ENCODE measurements at regions not wholly inside any gene's neighbourhood (a gene's known extent, or its start where the extent isn't known, plus 50 kb on each side); places are given as distances from the start of the nearest gene placed in this dataset.

GRCh38 chr16:59880611-59881010, 1146.5 kb upstream of the GOT2 start:
- no peaks in the 10 kb centered on the region for H3K4me1 ChIP-seq (ENCODE audit: control insufficient read depth in 3 of 3, insufficient read depth in 2 of 3, low read depth in 1 of 3, low read length in 2 of 3)
- FAIRE-seq = no peak
- H3K4me3 ChIP-seq (ENCODE audit: low read depth in 1 of 3, low read length in 3 of 3) = no peak overlapping the region
- WGBS, 3 donors = 26 to 58% (median 33%) methylated on average over 1 of the region's 1 CpG
- H3K36me3 ChIP-seq (ENCODE audit: control insufficient read depth in 3 of 3, insufficient read depth in 2 of 3, low read depth in 1 of 3, low read length in 3 of 3) = no peaks in the 10 kb centered on the region
- no peaks in the 10 kb centered on the region for H3K9me3 ChIP-seq (ENCODE audit: control insufficient read depth in 2 of 2, insufficient read depth in 1 of 2, low read depth in 1 of 2, low read length in 1 of 2)
- no peak for DNase-seq
- H3K27ac ChIP-seq (ENCODE audit: low read depth in 1 of 3, low read length in 2 of 3) = no peak overlapping the region
- no peaks in the 10 kb centered on the region for H3K27me3 ChIP-seq (ENCODE audit: control insufficient read depth in 3 of 3, insufficient read depth in 3 of 3, low read length in 3 of 3)

- Histone ChIP-seq H3K27me3 (ENCODE audit: control insufficient read depth in 3 of 3, insufficient read depth in 3 of 3, low read length in 3 of 3) (no peaks in the 10 kb centered on the region), H3K4me3 (ENCODE audit: low read depth in 1 of 3, low read length in 3 of 3) (no peak overlapping the region), H3K4me1 (ENCODE audit: control insufficient read depth in 3 of 3, insufficient read depth in 2 of 3, low read depth in 1 of 3, low read length in 2 of 3) (no peaks in the 10 kb centered on the region), H3K9me3 (ENCODE audit: control insufficient read depth in 2 of 2, insufficient read depth in 1 of 2, low read depth in 1 of 2, low read length in 1 of 2) (no peaks in the 10 kb centered on the region), H3K36me3 (ENCODE audit: control insufficient read depth in 3 of 3, insufficient read depth in 2 of 3, low read depth in 1 of 3, low read length in 3 of 3) (no peaks in the 10 kb centered on the region), H3K27ac (ENCODE audit: low read depth in 1 of 3, low read length in 2 of 3) (no peak overlapping the region)
- no peak for DNase-seq
- FAIRE-seq = no peak
- 84 to 92% (median 86%) methylated on average over 7 of the region's 7 CpGs for WGBS, 3 donors
Observed at GRCh38 chr16:59878999-59879398, 1144.9 kb upstream of the GOT2 start.

GRCh38 chr16:59878479-59878878, 1144.4 kb upstream of the GOT2 start:
- DNase-seq (no peak), FAIRE-seq (no peak)
- H3K4me1 ChIP-seq (ENCODE audit: control insufficient read depth in 3 of 3, insufficient read depth in 2 of 3, low read depth in 1 of 3, low read length in 2 of 3) = no peaks in the 10 kb centered on the region
- H3K4me3 ChIP-seq (ENCODE audit: low read depth in 1 of 3, low read length in 3 of 3) = no peak overlapping the region
- no peaks in the 10 kb centered on the region for H3K36me3 ChIP-seq (ENCODE audit: control insufficient read depth in 3 of 3, insufficient read depth in 2 of 3, low read depth in 1 of 3, low read length in 3 of 3)
- H3K27ac ChIP-seq (ENCODE audit: low read depth in 1 of 3, low read length in 2 of 3) = no peak overlapping the region
- no peaks in the 10 kb centered on the region for H3K9me3 ChIP-seq (ENCODE audit: control insufficient read depth in 2 of 2, insufficient read depth in 1 of 2, low read depth in 1 of 2, low read length in 1 of 2)
- H3K27me3 ChIP-seq (ENCODE audit: control insufficient read depth in 3 of 3, insufficient read depth in 3 of 3, low read length in 3 of 3) = no peaks in the 10 kb centered on the region
- WGBS, 3 donors = 5 to 34% (median 32%) methylated on average over 3 of the region's 3 CpGs

DNA sequence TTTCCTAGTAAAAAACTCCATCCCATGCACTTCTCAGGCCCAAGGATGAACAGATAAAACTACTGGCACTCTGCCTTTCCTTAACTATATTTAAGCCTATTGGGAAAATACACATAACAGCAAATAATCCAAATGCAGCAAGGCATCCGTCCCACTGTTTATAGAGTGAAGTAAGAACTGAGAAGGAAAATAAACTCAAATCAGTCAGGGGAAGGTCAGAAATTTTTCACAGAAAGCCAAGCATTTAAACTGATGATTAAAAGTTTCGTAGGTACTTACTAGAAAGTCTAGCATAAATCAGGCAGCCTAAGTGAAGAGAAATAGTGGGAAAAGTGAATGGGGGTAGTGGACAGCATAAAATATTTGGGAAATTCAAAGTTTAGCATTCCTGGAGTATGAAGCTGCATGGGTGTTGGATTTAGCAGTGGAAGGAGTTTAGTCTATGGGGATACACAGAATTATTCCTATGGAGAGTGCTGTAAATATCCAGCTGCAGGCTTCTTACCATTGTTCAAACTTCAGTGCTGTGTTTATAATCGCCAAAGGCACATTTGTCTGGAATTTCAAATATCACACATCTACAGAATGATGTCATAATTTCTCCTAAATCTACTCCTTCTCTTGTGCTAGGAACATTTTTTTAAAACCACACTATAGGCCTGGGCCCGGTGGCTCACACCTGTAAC, 1131.0 kb upstream of the GOT2 start:
- peaks cover 0 to 2% of the 10 kb centered on the region in 2 donors for H3K9me3 ChIP-seq (ENCODE audit: control insufficient read depth in 2 of 2, insufficient read depth in 1 of 2, low read depth in 1 of 2, low read length in 1 of 2)
- no peaks in the 10 kb centered on the region for H3K36me3 ChIP-seq (ENCODE audit: control insufficient read depth in 3 of 3, insufficient read depth in 2 of 3, low read depth in 1 of 3, low read length in 3 of 3)
- DNase-seq (no peak), FAIRE-seq (no peak)
- no peak overlapping the region for H3K4me3 ChIP-seq (ENCODE audit: low read depth in 1 of 3, low read length in 3 of 3)
- no peaks in the 10 kb centered on the region for H3K4me1 ChIP-seq (ENCODE audit: control insufficient read depth in 3 of 3, insufficient read depth in 2 of 3, low read depth in 1 of 3, low read length in 2 of 3)
- no peak overlapping the region for H3K27ac ChIP-seq (ENCODE audit: low read depth in 1 of 3, low read length in 2 of 3)
- H3K27me3 ChIP-seq (ENCODE audit: control insufficient read depth in 3 of 3, insufficient read depth in 3 of 3, low read length in 3 of 3) = no peaks in the 10 kb centered on the region
- WGBS, 3 donors = 58 to 74% (median 64%) methylated on average over 4 of the region's 4 CpGs

GRCh38 chr16:59859676-59860402, 1125.7 kb upstream of the GOT2 start:
- Histone ChIP-seq H3K27ac (ENCODE audit: low read depth in 1 of 3, low read length in 2 of 3) (no peak overlapping the region), H3K4me1 (ENCODE audit: control insufficient read depth in 3 of 3, insufficient read depth in 2 of 3, low read depth in 1 of 3, low read length in 2 of 3) (no peaks in the 10 kb centered on the region), H3K9me3 (ENCODE audit: control insufficient read depth in 2 of 2, insufficient read depth in 1 of 2, low read depth in 1 of 2, low read length in 1 of 2) (no peaks in the 10 kb centered on the region), H3K27me3 (ENCODE audit: control insufficient read depth in 3 of 3, insufficient read depth in 3 of 3, low read length in 3 of 3) (no peaks in the 10 kb centered on the region), H3K36me3 (ENCODE audit: control insufficient read depth in 3 of 3, insufficient read depth in 2 of 3, low read depth in 1 of 3, low read length in 3 of 3) (no peaks in the 10 kb centered on the region), H3K4me3 (ENCODE audit: low read depth in 1 of 3, low read length in 3 of 3) (no peak overlapping the region)
- DNase-seq (no peak), FAIRE-seq (no peak)
- 68 to 78% (median 72%) methylated on average over 3 of the region's 3 CpGs for WGBS, 3 donors

DNA sequence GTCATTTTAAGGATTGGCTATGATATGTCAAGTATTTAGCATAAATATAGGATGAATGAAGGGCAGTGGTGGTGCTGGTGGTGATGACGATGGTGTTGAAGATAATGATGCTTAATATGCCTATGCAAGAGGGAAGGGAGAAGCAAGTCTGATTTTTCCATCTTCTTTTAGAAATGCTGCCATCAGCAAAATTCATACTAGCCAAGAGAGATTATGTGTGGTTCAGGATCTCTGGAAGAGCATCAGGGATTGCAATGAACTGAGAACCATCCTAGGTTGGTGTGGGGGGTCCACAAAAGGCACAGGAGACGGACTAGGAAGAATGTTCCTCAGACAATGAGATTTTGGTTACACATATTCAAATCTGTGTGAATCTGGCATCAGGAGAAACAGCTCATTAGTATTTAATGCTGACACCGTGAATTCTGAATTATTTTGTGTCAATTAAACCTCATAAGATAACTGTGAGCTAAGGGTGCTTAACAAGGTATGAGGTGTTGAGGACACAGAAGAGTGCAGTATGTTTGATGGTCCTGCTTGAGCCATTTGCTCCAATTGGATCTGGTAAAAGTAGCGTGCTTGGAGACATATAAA, 1120.8 kb upstream of the GOT2 start:
- Histone ChIP-seq H3K27ac (ENCODE audit: low read depth in 1 of 3, low read length in 2 of 3) (no peak overlapping the region), H3K9me3 (ENCODE audit: control insufficient read depth in 2 of 2, insufficient read depth in 1 of 2, low read depth in 1 of 2, low read length in 1 of 2) (no peaks in the 10 kb centered on the region), H3K4me1 (ENCODE audit: control insufficient read depth in 3 of 3, insufficient read depth in 2 of 3, low read depth in 1 of 3, low read length in 2 of 3) (no peaks in the 10 kb centered on the region), H3K27me3 (ENCODE audit: control insufficient read depth in 3 of 3, insufficient read depth in 3 of 3, low read length in 3 of 3) (no peaks in the 10 kb centered on the region), H3K4me3 (ENCODE audit: low read depth in 1 of 3, low read length in 3 of 3) (no peak overlapping the region), H3K36me3 (ENCODE audit: control insufficient read depth in 3 of 3, insufficient read depth in 2 of 3, low read depth in 1 of 3, low read length in 3 of 3) (no peaks in the 10 kb centered on the region)
- DNase-seq (no peak), FAIRE-seq (no peak)
- WGBS, 3 donors = 68 to 77% (median 71%) methylated on average over 4 of the region's 4 CpGs

- Histone ChIP-seq H3K27me3 (ENCODE audit: control insufficient read depth in 3 of 3, insufficient read depth in 3 of 3, low read length in 3 of 3) (no peaks in the 10 kb centered on the region), H3K36me3 (ENCODE audit: control insufficient read depth in 3 of 3, insufficient read depth in 2 of 3, low read depth in 1 of 3, low read length in 3 of 3) (no peaks in the 10 kb centered on the region), H3K27ac (ENCODE audit: low read depth in 1 of 3, low read length in 2 of 3) (no peak overlapping the region), H3K9me3 (ENCODE audit: control insufficient read depth in 2 of 2, insufficient read depth in 1 of 2, low read depth in 1 of 2, low read length in 1 of 2) (no peaks in the 10 kb centered on the region), H3K4me1 (ENCODE audit: control insufficient read depth in 3 of 3, insufficient read depth in 2 of 3, low read depth in 1 of 3, low read length in 2 of 3) (no peaks in the 10 kb centered on the region), H3K4me3 (ENCODE audit: low read depth in 1 of 3, low read length in 3 of 3) (no peak overlapping the region)
- no peak for DNase-seq
- 68 to 81% (median 75%) methylated on average over 4 of the region's 4 CpGs for WGBS, 3 donors
- FAIRE-seq = no peak
Observed at GRCh38 chr16:59849716-59850115, 1115.6 kb upstream of the GOT2 start.

DNA sequence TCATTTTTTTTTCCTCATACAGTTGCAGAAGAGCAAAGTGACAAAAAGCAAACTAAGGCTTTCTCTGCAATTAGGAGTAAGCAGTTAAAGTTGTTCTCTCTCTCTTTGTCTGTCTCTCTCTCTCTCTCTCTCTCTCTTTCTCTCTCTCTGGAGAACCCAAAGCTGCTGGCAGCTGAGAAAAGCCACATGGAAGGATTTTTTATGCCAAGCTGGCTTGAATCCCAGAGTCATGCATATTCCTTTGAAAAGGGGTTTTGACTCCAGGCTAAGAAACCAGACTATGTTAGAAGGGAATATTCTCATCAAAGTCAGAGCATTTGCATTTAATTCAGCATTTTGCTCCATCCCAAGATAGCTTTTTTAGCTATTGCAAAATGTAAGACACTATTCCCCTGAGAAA, 1114.2 kb upstream of the GOT2 start:
- FAIRE-seq = no peak
- Histone ChIP-seq H3K4me1 (ENCODE audit: control insufficient read depth in 3 of 3, insufficient read depth in 2 of 3, low read depth in 1 of 3, low read length in 2 of 3) (no peaks in the 10 kb centered on the region), H3K27ac (ENCODE audit: low read depth in 1 of 3, low read length in 2 of 3) (no peak overlapping the region), H3K4me3 (ENCODE audit: low read depth in 1 of 3, low read length in 3 of 3) (no peak overlapping the region), H3K9me3 (ENCODE audit: control insufficient read depth in 2 of 2, insufficient read depth in 1 of 2, low read depth in 1 of 2, low read length in 1 of 2) (peaks cover 0 to 4% of the 10 kb centered on the region in 2 donors), H3K36me3 (ENCODE audit: control insufficient read depth in 3 of 3, insufficient read depth in 2 of 3, low read depth in 1 of 3, low read length in 3 of 3) (no peaks in the 10 kb centered on the region), H3K27me3 (ENCODE audit: control insufficient read depth in 3 of 3, insufficient read depth in 3 of 3, low read length in 3 of 3) (no peaks in the 10 kb centered on the region)
- no peak for DNase-seq

Measured in small intestine (tissue), 7 donors.